ENCODE measurements at regions not wholly inside any gene's neighbourhood (a gene's known extent, or its start where the extent isn't known, plus 50 kb on each side); places are given as distances from the start of the nearest gene placed in this dataset.

- no peak for TF ChIP-seq CTCF (IDR thresholded peaks at IDR 0.05)
- H3K4me3 Mint-ChIP-seq (ENCODE audit: unreplicated experiment) = no peak overlapping the region
- no peak for DNase-seq (ENCODE audit: low spot score)
- no peak overlapping the region for H3K27ac Mint-ChIP-seq (ENCODE audit: unreplicated experiment)
- peaks cover 2% of the 10 kb centered on the region for H3K27me3 Mint-ChIP-seq (ENCODE audit: low read depth)
- no peaks in the 10 kb centered on the region for H3K4me1 Mint-ChIP-seq (ENCODE audit: low read depth)
- no peaks in the 10 kb centered on the region for H3K36me3 Mint-ChIP-seq (ENCODE audit: low read depth)
- peaks cover 30% of the 10 kb centered on the region for H3K9me3 Mint-ChIP-seq (ENCODE audit: low read depth)
Observed at GRCh38 chr4:133741766-133742165, 459.8 kb downstream of the PABPC4L start.

GRCh38 chr4:133720001-133720400 is 481.6 kb downstream of the PABPC4L start:
- no peaks in the 10 kb centered on the region for H3K4me1 Mint-ChIP-seq (ENCODE audit: low read depth)
- H3K27ac Mint-ChIP-seq (ENCODE audit: unreplicated experiment) = no peak overlapping the region
- no peaks in the 10 kb centered on the region for H3K9me3 Mint-ChIP-seq (ENCODE audit: low read depth)
- no peak for TF ChIP-seq CTCF (IDR thresholded peaks at IDR 0.05)
- no peak for DNase-seq (ENCODE audit: low spot score)
- no peaks in the 10 kb centered on the region for H3K36me3 Mint-ChIP-seq (ENCODE audit: low read depth)
- no peak overlapping the region for H3K4me3 Mint-ChIP-seq (ENCODE audit: unreplicated experiment)
- H3K27me3 Mint-ChIP-seq (ENCODE audit: low read depth) = no peaks in the 10 kb centered on the region

- no peaks in the 10 kb centered on the region for H3K9me3 Mint-ChIP-seq (ENCODE audit: low read depth)
- no peaks in the 10 kb centered on the region for H3K27me3 Mint-ChIP-seq (ENCODE audit: low read depth)
- TF ChIP-seq CTCF (IDR thresholded peaks at IDR 0.05) = no peak
- H3K27ac Mint-ChIP-seq (ENCODE audit: unreplicated experiment) = no peak overlapping the region
- no peaks in the 10 kb centered on the region for H3K4me1 Mint-ChIP-seq (ENCODE audit: low read depth)
- no peak for DNase-seq (ENCODE audit: low spot score)
- no peak overlapping the region for H3K4me3 Mint-ChIP-seq (ENCODE audit: unreplicated experiment)
- H3K36me3 Mint-ChIP-seq (ENCODE audit: low read depth) = no peaks in the 10 kb centered on the region
Observed at GRCh38 chr4:133719098-133719497, 482.5 kb downstream of the PABPC4L start.

GRCh38 chr4:133714211-133714610 is 487.4 kb downstream of the PABPC4L start:
- Mint-ChIP-seq H3K4me3 (ENCODE audit: unreplicated experiment) (no peak overlapping the region), H3K27me3 (ENCODE audit: low read depth) (no peaks in the 10 kb centered on the region), H3K27ac (ENCODE audit: unreplicated experiment) (no peak overlapping the region), H3K9me3 (ENCODE audit: low read depth) (peaks cover 8% of the 10 kb centered on the region), H3K4me1 (ENCODE audit: low read depth) (no peaks in the 10 kb centered on the region), H3K36me3 (ENCODE audit: low read depth) (no peaks in the 10 kb centered on the region)
- no peak for TF ChIP-seq CTCF (IDR thresholded peaks at IDR 0.05)
- DNase-seq (ENCODE audit: low spot score) = no peak

GRCh38 chr4:133713340-133713739 is 488.2 kb downstream of the PABPC4L start:
- no peak for TF ChIP-seq CTCF (IDR thresholded peaks at IDR 0.05)
- Mint-ChIP-seq H3K4me3 (ENCODE audit: unreplicated experiment) (no peak overlapping the region), H3K27me3 (ENCODE audit: low read depth) (no peaks in the 10 kb centered on the region), H3K9me3 (ENCODE audit: low read depth) (peaks cover 8% of the 10 kb centered on the region), H3K4me1 (ENCODE audit: low read depth) (no peaks in the 10 kb centered on the region), H3K27ac (ENCODE audit: unreplicated experiment) (no peak overlapping the region), H3K36me3 (ENCODE audit: low read depth) (no peaks in the 10 kb centered on the region)
- DNase-seq (ENCODE audit: low spot score) = no peak
